Brain microvascular endothelial cell (primary cell): ENCODE measurements at regions not wholly inside any gene's neighbourhood (a gene's known extent, or its start where the extent isn't known, plus 50 kb on each side); places are given as distances from the start of the nearest gene placed in this dataset.
"Not testable (repeated sequence)": the region's sequence is repeated elsewhere in the genome, so short reads cannot be mapped to it uniquely, and the experiment has no call there.

Source experiments
- DNase-seq: peaks from one replicate; pipeline ENCODE4 v3.0.0-alpha.2; 2020
- H3K27ac ChIP-seq: fragments of 250-450 bp; sonication (Bioruptor Pico); 2 replicates; pipeline ENCODE4 v1.5.1; 2020; ENCODE audit warnings: mild to moderate bottlenecking, moderate library complexity
- H3K27me3 ChIP-seq: fragments of 250-450 bp; sonication (Bioruptor Pico); replicated peaks from 2 replicates; pipeline ENCODE4 v1.5.1; 2020; ENCODE audit warnings: mild to moderate bottlenecking
- H3K36me3 ChIP-seq: fragments of 250-450 bp; sonication (Bioruptor Pico); replicated peaks from 2 replicates; pipeline ENCODE4 v1.5.1; 2020; ENCODE audit warnings: mild to moderate bottlenecking
- H3K4me3 ChIP-seq: 2 replicates; pipeline ENCODE4 v1.5.1; 2011; ENCODE audit warnings: low read depth, mild to moderate bottlenecking, control low read depth, low read length, moderate library complexity
- in situ Hi-C: cut with HindIII; loops from 2 replicates; pipeline ENCODE4 v1.10.0; 2017; ENCODE audit warnings: low sequenced_read_pairs, low pct_ligation_motif_present
- TF ChIP-seq, protein P1 (sequence below): IDR thresholded peaks from 2 replicates; pipeline ENCODE4 v1.5.1; 2011; ENCODE audit warnings: low read depth, mild to moderate bottlenecking, moderate library complexity, low read length, control low read depth, inconsistent platforms; ENCODE audit errors: missing control alignments

DNA sequence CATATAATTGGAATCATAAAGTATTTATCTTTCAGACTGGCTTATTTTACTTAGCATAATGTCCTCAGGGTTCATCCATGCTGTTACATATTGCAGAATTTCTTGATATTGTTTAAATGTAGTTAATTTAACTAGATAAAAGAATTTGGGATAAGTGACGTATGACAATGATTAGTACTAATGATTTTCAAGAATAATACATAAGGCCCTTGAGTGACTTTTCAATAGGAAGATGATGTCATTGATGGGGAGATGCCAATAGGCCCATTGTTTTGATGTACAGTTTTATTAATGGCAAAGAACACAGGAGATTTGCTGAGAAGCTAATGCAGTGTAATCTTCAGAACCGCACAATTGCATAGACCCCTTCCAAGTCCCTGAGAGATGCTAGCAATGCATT lies 537.4 kb upstream of the PHF14 start:
- Histone ChIP-seq H3K27ac (no peak overlapping the region), H3K4me3 (no peak overlapping the region), H3K36me3 (no peaks in the 10 kb centered on the region), H3K27me3 (no peaks in the 10 kb centered on the region)
- DNase-seq: no peak
- in situ Hi-C loops: no loop called here
- TF ChIP-seq, protein P1, sequence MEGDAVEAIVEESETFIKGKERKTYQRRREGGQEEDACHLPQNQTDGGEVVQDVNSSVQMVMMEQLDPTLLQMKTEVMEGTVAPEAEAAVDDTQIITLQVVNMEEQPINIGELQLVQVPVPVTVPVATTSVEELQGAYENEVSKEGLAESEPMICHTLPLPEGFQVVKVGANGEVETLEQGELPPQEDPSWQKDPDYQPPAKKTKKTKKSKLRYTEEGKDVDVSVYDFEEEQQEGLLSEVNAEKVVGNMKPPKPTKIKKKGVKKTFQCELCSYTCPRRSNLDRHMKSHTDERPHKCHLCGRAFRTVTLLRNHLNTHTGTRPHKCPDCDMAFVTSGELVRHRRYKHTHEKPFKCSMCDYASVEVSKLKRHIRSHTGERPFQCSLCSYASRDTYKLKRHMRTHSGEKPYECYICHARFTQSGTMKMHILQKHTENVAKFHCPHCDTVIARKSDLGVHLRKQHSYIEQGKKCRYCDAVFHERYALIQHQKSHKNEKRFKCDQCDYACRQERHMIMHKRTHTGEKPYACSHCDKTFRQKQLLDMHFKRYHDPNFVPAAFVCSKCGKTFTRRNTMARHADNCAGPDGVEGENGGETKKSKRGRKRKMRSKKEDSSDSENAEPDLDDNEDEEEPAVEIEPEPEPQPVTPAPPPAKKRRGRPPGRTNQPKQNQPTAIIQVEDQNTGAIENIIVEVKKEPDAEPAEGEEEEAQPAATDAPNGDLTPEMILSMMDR: no peak

DNA sequence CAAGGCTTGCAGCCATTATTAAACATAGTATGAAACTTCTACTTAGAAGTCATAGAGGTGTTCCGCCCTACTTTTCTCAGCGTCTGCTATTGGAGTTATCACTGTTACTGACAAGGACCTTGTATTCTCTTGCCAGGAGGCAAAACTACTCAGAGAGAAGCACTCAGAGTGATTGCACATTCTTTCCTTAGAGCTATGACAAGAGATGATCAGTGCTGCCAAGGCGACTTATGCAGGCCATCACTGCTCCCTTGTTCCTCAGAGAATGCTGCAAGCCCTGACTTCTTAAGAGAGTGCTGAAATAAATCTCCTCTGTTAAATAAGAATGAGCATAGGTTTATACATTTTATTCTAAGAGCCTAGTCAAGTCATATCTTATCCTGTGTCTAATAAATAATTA lies 534.6 kb upstream of the PHF14 start:
- H3K36me3 ChIP-seq: no peaks in the 10 kb centered on the region
- TF ChIP-seq, protein P1: no peak
- no peak overlapping the region for H3K27ac ChIP-seq
- no peaks in the 10 kb centered on the region for H3K27me3 ChIP-seq
- DNase-seq: no peak
- H3K4me3 ChIP-seq: no peak overlapping the region
- in situ Hi-C loops: no loop called here

GRCh38 chr7:10455936-10456335 lies 517.7 kb upstream of the PHF14 start:
- Histone ChIP-seq H3K4me3 (no peak overlapping the region), H3K36me3 (no peaks in the 10 kb centered on the region), H3K27ac (no peak overlapping the region), H3K27me3 (no peaks in the 10 kb centered on the region)
- in situ Hi-C loops: no loop called here
- TF ChIP-seq, protein P1: no peak
- DNase-seq: no peak

DNA sequence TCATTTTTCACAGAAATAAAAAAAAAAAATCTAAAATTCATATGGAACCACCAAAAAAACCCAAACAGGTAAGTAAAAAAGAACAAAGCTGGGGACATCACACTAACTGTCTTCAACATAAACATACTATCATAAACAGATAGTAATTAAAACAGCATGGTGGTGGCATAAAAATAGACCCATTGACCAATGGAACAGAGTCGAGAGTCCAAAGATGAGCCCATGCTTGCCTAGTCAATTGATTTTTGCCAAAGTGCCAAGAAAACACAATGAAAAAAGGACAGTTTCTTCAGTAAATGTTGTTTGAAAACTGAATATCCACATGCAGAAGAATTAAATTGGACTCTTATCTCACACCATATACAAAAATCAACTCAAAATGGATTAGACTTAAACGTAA lies 513.2 kb upstream of the PHF14 start:
- no peak for DNase-seq
- Histone ChIP-seq H3K27me3 (no peaks in the 10 kb centered on the region), H3K36me3 (no peaks in the 10 kb centered on the region), H3K27ac (no peak overlapping the region), H3K4me3 (no peak overlapping the region)
- TF ChIP-seq, protein P1: no peak
- in situ Hi-C loops: no loop called here

- no peak overlapping the region for H3K4me3 ChIP-seq
- DNase-seq: no peak
- in situ Hi-C loops: no loop called here
- H3K27ac ChIP-seq: no peak overlapping the region
- H3K36me3 ChIP-seq: no peaks in the 10 kb centered on the region
- H3K27me3 ChIP-seq: no peaks in the 10 kb centered on the region
- TF ChIP-seq, protein P1: no peak
These were observed 510.0 kb upstream of the PHF14 start for GRCh38 chr7:10463701-10464100.

GRCh38 chr7:10465536-10465935 lies 508.1 kb upstream of the PHF14 start:
- in situ Hi-C loops, H3K27ac ChIP-seq, H3K4me3 ChIP-seq, DNase-seq, H3K27me3 ChIP-seq, H3K36me3 ChIP-seq: not testable (repeated sequence)
